ENCODE measurements at regions not wholly inside any gene's neighbourhood (a gene's known extent, or its start where the extent isn't known, plus 50 kb on each side); places are given as distances from the start of the nearest gene placed in this dataset.

- no peak for DNase-seq
Measured at GRCh38 chr5:118258223-118258622, 730.1 kb downstream of the DTWD2 start.

GRCh38 chr5:118257066-118257465, 731.3 kb downstream of the DTWD2 start:
- DNase-seq: no peak

- no peak for DNase-seq
Measured at GRCh38 chr5:118253225-118254061, 734.9 kb downstream of the DTWD2 start.

DNA sequence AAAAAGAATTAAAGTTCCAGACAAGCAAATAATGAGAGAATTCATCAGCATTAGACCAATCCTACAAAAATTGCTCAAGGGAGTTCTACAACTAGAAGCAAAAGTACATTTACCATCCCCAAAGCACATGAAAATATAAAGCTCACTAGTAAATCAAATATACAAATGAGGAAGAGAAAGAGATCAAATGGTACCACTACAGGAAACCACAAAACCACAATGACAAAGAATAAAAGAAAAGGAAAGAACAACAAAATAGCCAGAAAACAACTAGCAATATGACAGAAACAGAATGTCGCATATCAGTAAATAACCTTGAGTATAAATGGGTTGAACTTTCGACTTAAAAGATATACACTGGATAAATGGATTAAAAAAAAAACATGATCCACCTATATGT, 739.0 kb downstream of the DTWD2 start:
- no peak for DNase-seq

GRCh38 chr5:118247458-118247857, 740.9 kb downstream of the DTWD2 start:
- DNase-seq: no peak

GRCh38 chr5:118243613-118244012, 744.7 kb downstream of the DTWD2 start:
- no peak for DNase-seq

DNA sequence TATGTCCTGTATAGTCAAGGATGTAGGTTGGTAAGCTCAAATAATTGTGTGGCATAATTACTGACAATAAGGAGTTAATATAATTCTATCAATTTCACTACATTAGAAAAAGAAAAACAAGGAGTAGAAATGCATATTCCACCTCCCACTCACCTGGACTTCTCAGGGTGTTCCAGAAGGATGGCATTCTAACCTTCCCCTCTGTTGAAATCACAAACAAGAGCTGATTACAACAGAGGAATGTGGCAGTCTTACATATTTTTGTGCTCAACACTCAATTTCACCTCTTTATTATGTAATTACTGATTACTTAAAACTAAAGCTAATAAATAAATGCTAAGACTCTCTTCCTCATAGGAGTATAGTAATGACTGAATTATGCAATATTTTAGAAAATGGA, 745.3 kb downstream of the DTWD2 start:
- no peak for DNase-seq

DNA sequence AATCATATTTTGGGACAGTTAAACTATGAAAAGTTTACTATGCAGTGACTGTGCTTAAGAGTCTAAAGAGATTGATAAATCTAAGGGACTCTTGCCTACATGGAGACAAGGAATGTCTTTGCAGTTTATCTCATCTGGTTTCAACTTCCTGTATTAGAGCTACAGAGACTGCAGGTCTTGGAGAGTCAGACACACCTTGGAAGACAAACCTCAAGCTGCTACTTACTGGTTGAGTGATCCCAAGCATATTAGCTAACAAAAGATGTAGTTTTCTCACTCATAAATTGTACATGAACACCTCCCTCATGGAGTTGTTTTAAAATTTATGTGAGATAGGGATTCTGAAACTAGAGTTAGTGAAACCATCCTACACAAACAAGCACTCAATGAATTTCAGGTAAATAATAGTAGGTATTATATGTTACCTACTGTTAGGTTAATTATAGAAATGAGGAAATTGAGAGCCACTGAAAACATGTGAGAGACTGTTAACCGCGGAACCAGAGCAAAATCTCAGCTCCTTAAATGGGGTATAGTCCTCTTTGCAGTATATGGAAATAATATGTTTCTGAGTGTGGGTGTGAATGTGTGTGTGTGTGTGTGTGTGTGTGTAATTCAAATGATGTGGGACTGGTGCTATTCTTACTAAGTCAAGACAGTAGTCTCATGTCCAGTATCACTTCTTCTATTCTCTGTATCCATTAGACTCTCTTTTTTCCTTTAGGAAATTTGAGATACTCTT, 752.1 kb downstream of the DTWD2 start:
- DNase-seq: no peak

DNA sequence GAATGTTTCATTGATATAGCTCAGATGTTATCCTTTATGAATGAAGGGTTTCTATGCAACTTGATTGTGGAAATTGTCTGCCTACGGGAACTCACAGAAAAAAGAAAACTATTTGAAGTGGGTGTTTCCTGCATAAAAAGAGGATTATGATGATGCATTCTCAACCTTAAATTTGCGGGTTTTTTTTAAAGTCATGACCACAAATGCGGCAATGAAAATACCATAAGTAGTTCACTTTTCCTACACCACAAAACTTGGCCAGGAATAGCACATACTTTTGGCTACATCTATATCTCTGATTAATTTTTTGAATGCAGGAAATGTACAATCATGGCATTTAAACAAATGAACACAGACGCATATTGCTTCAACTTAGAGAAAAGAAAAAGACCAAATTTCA, 754.7 kb downstream of the DTWD2 start:
- DNase-seq: no peak

DNA sequence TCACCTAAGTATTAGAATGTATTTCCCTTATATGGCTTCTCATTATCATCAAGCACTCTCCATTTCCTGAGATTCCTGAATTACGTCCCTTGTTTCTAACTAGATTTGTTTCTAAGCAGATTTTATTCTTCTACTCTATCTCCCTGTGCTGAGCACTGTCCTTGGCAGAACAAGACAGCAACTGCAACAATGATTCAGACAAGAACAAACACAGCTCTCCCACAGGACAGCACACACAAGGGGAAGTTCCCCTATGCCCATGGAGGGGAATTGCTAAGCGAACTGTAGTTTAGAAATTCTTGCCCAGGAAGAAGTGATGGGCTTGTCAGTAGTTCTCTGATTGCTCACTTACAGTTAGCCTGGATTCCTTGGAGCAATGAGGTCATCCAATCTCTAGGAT, 759.9 kb downstream of the DTWD2 start:
- DNase-seq: no peak

- DNase-seq: no peak
Measured at GRCh38 chr5:118224546-118224945, 763.8 kb downstream of the DTWD2 start.

DNA sequence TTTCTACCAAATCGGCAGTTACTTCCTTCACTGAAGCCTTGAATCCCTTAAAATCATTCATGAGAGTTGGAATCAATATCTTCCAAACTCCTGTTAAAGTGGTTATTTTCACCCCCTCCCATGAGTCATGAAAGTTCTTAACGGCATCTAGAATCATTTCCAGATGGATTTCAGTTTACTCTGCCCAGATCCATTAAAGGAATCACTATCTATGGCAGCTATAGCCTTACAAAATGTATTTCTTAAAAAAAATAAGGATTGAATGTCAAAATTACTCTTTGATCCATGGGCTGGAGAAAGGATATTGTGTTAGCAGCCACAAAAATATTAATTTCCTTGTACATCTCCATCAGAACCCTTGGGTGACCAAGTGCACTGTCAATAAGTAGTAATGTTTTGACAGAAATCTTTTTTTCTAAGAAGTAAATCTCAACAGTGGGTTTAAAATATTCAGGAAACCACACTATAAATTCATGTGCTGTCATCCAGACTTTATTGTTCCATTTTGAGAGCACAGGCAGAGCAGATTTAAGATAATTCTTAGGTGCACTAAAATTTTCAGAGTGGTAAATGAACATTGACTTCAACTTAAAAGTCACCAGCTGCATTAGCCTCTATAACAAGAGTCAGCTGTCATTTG, 767.7 kb downstream of the DTWD2 start:
- no peak for DNase-seq

GRCh38 chr5:118211606-118212005, 776.7 kb downstream of the DTWD2 start:
- no peak for DNase-seq

DNA sequence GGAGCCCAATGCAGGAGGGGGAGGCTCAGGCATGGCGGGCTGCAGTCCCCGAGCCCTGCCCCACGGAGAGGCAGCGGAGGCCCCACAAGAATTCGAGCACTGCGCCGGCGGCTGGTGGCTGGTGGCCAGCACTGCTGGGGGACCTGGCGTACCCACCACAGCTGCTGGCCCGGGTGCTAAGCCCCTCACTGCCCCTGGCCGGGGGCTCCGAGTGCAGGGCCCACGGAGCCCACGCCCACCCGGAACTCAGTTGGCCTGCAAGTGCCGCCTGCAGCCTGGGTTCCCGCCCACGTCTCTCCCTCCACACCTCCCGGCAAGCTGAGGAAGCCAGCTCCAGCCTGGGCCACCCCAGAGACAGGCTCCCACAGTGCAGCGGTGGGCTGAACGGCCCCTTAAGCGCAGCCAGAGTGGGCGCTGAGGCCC, 780.3 kb downstream of the DTWD2 start:
- no peak for DNase-seq

DNA sequence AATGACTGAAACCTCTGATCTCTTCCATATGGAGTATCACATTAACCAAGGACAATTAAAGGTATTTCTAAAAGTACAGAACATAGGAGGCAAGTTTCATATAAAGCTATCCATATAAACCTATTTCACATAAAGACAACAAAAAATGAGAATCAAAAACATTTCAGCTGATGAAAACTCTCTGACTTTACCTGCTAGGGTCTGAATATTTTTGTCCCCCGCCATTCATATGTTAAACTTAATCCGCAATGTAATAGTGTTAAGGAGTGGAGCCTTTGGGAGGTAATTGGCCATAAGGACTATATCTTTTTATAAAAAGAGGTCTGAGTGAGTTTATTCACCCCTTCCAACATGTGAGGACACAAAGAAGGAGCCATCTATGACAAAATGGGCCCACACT, 788.5 kb downstream of the DTWD2 start:
- no peak for DNase-seq

DNA sequence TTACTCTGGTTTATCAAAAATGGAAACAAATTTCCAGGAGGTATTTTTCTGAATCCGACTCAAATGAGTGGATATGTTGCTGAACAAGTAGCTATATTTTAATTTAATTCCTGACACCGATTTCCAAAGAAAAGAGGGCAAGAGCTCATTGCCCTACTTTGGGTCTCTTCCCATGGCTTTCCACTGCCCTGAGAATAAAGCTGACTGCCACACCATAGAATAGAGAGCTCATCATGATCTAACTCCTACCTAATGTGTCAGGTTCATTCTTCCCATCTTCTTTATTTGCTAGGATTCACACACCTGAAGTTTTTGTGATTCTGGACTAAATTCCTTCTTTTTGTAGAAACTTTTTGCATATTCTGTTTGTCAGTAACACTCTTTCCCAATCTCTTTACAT, 792.1 kb downstream of the DTWD2 start:
- DNase-seq: no peak

GRCh38 chr5:118195211-118195610, 793.1 kb downstream of the DTWD2 start:
- no peak for DNase-seq

- no peak for DNase-seq
Measured at GRCh38 chr5:118193194-118193905, 795.0 kb downstream of the DTWD2 start.

DNA sequence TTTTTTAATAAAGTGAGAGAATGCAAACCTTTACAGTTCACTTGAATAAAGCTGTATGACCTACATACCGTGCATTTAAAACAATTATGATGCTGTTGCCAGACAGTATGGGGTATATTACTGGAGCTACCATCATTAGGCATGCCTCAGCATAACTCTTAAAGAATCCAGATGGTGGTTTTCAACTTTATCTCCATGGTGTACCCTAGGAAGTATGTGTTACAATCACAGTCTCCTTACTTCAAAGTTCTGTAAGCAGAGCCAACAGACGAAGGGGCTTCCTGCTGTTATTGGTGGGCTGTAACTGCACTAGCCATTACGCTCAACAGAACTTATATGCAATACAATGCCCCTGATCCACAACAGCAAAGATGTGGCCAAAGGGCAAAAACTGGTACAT, 803.3 kb downstream of the DTWD2 start:
- DNase-seq: no peak

DNA sequence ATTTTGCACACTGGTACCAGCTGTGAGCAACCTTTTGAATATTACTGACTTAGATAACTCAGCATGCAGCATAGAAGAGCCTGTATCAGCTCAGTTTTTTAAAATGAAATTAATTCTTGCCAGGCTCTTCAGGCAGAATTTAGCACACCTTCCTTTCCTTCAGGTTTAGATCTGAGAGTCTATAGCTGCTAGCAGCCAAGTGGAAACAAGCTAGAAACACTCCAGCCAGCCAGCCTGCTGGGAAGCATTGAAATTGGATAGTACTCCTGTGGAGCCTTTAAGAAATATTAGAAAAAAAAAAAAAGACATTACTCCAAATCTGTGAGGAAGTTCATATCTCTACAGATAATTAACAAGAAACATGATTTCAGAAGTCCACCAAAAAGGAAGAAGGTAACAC, 812.2 kb downstream of the DTWD2 start:
- no peak for DNase-seq

DNA sequence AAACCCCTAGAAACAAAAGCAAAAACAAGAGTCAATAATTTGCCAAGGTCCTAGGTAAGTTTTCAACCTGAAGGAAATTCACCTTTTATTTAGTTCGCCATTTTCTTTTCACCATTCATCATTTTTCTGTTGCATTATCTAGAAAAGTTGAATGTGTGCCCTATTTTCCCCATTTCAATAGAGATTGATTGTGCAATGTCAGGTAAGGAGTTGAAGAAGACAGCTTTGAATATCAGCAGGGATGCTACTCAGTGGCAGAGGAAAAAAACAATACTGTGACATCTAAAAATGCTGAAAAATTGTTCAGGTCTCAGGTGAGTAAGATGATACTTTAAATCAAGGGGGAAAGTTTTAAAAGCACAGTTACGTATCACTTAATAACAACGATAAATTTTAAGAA, 813.7 kb downstream of the DTWD2 start:
- DNase-seq: no peak

GRCh38 chr5:118173340-118173739, 815.0 kb downstream of the DTWD2 start:
- DNase-seq: no peak

GRCh38 chr5:118165619-118166018, 822.7 kb downstream of the DTWD2 start:
- DNase-seq: no peak

Data from activated effector memory CD4-positive, alpha-beta T cell treated with anti-CD3 and anti-CD28 coated beads, Interleukin-2, amount 50 U/mL, for 16 hours (primary cell).